C4-2B (cell line): ENCODE measurements at regions not wholly inside any gene's neighbourhood (a gene's known extent, or its start where the extent isn't known, plus 50 kb on each side); places are given as distances from the start of the nearest gene placed in this dataset.

Source experiments
- CTCF ChIP-seq: fragments of 450-650 bp; conservative IDR thresholded peaks from 2 replicates; pipeline ENCODE4 v1.5.1; 2017; ENCODE audit warnings: mild to moderate bottlenecking
- ZFX ChIP-seq: fragments of 450-650 bp; IDR thresholded peaks from 2 replicates; pipeline ENCODE4 v1.6.1; 2017

DNA sequence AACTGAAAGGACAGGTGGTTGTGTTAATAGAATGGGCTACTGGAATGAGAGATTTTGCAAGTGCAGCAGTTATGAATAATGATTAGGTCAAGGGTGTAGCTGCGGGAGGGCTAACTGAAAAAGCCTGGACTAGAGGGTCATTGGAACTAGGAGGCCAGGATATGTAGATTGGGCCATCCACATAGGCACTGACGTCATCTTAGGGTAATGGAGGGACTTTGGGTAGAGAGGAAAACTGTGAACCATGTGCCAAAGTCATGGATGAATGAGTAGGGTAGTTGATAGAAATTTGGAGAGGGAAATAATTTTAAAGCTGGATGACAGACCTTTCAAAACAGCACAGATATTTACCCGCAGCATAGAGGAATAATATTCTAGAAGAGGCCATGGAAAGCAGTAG lies 123.6 kb upstream of the SLITRK2 start:
- TF ChIP-seq CTCF (no peak), ZFX (no peak)
